SK-N-SH (cell line): ENCODE measurements at regions not wholly inside any gene's neighbourhood (a gene's known extent, or its start where the extent isn't known, plus 50 kb on each side); places are given as distances from the start of the nearest gene placed in this dataset.

Experiments
- CTCF ChIA-PET: fragments of 300-600, 350-600 bp; formaldehyde crosslinking; extraction: SDS; loops from one replicate; lab custom pipeline; 2021; lab: Yijun Ruan, JAX
- POLR2A ChIA-PET: fragments of 350-600 bp; sonication (Branson Sonifier 250); formaldehyde crosslinking; extraction: SDS; loops from one replicate; lab custom pipeline; 2020; ENCODE audit warnings: antibody characterized with exemption, inconsistent platforms; lab: Yijun Ruan, JAX
- DNase-seq: peaks from one replicate; pipeline ENCODE4 v3.0.0; 2012
- H2AFZ ChIP-seq: fragments of 200-600 bp; sonication (generic); 2 replicates; pipeline ENCODE4 v1.8.1; 2016; ENCODE audit warnings: antibody characterized with exemption, mild to moderate bottlenecking, low read depth
- H3F3A ChIP-seq: fragments of 200-600 bp; sonication (generic); replicated peaks from 2 replicates; pipeline ENCODE3; 2016; ENCODE audit warnings: antibody characterized with exemption, mild to moderate bottlenecking; ENCODE audit not compliant: insufficient read depth
- H3K27ac ChIP-seq, 2 experiments: fragments of 200-500 bp in 1 of 2; fragments of 200-600 bp in 1 of 2; sonication (Bioruptor generic) in 1 of 2; sonication (generic), shearing (Covaris generic) in 1 of 2; 2 replicates each; pipeline versions ENCODE4 v1.5.1 to v1.6.1; 2014 to 2016; ENCODE audit warnings: low read depth in 2 of 2, inconsistent platforms in 1 of 2, low read length in 1 of 2, mild to moderate bottlenecking in 1 of 2, mixed read lengths in 1 of 2
- H3K27me3 ChIP-seq: fragments of 200-600 bp; sonication (generic), shearing (Covaris generic); 2 replicates; pipeline ENCODE4 v1.6.1; 2016; ENCODE audit warnings: mixed run types; ENCODE audit not compliant: insufficient read depth
- H3K36me3 ChIP-seq, 2 experiments: fragments of 200-500 bp in 1 of 2; fragments of 200-600 bp in 1 of 2; sonication (Bioruptor generic) in 1 of 2; sonication (generic) in 1 of 2; replicated peaks in 1 of 2; 2 replicates each; pipeline versions ENCODE3 to v1.5.1; 2014 to 2016; ENCODE audit warnings: low read length in 1 of 2, mild to moderate bottlenecking in 1 of 2; ENCODE audit not compliant: insufficient read depth in 2 of 2, control insufficient read depth in 1 of 2
- H3K4me1 ChIP-seq, 2 experiments: fragments of 200-500 bp in 1 of 2; fragments of 200-600 bp in 1 of 2; sonication (Bioruptor generic) in 1 of 2; sonication (generic), shearing (Covaris generic) in 1 of 2; 2 replicates each; pipeline versions ENCODE4 v1.5.1 to v1.6.1; 2014 to 2016; ENCODE audit warnings: low read depth in 1 of 2, low read length in 1 of 2, mixed run types in 1 of 2; ENCODE audit not compliant: insufficient read depth in 2 of 2, control insufficient read depth in 1 of 2
- H3K4me2 ChIP-seq: fragments of 200-600 bp; sonication (generic), shearing (Covaris generic); 2 replicates; pipeline ENCODE4 v1.6.1; 2017; ENCODE audit warnings: mixed run types
- H3K4me3 ChIP-seq, 2 experiments: fragments of 200-500 bp in 1 of 2; fragments of 200-600 bp in 1 of 2; sonication (Bioruptor generic) in 1 of 2; sonication (generic), shearing (Covaris generic) in 1 of 2; 2 replicates each; pipeline versions ENCODE4 v1.5.1 to v1.8.1; 2014 to 2016; ENCODE audit warnings: low read depth in 2 of 2, inconsistent platforms in 1 of 2, low read length in 1 of 2, mild to moderate bottlenecking in 1 of 2, mixed read lengths in 1 of 2, moderate library complexity in 1 of 2
- H3K79me2 ChIP-seq: fragments of 200-600 bp; sonication (generic); 2 replicates; pipeline ENCODE4 v1.8.1; 2017; ENCODE audit warnings: mild to moderate bottlenecking; ENCODE audit not compliant: insufficient read depth
- H3K9ac ChIP-seq: fragments of 200-600 bp; sonication (generic); 2 replicates; pipeline ENCODE4 v1.6.1; 2017; ENCODE audit warnings: mixed run types
- H3K9me2 ChIP-seq: fragments of 200-600 bp; sonication (generic); 2 replicates; pipeline ENCODE4 v1.6.1; 2017; ENCODE audit warnings: mixed run types
- H3K9me3 ChIP-seq: fragments of 200-600 bp; sonication (generic); 2 replicates; pipeline ENCODE4 v1.6.1; 2017; ENCODE audit warnings: mixed run types, mild to moderate bottlenecking, moderate library complexity
- H4K20me1 ChIP-seq: fragments of 200-600 bp; sonication (generic); 2 replicates; pipeline ENCODE4 v1.6.1; 2017; ENCODE audit warnings: mild to moderate bottlenecking, mixed run types; ENCODE audit not compliant: insufficient read depth
- CHD2 ChIP-seq: fragments of 150-350 bp; IDR thresholded peaks from 2 replicates; pipeline ENCODE4 v1.6.1; 2018; ENCODE audit warnings: low read length; ENCODE audit not compliant: partially characterized antibody
- ELF1 ChIP-seq: IDR thresholded peaks from 2 replicates; pipeline ENCODE4 v1.4.0; 2012
- EP300 ChIP-seq, 2 experiments: IDR thresholded peaks; 2 replicates each; pipeline versions ENCODE4 v1.4.0 to v1.6.1; 2012; ENCODE audit warnings: borderline replicate concordance in 1 of 2, low read depth in 1 of 2, low read length in 1 of 2
- EZH2phosphoT487 ChIP-seq: fragments of 200-600 bp; sonication (generic); IDR thresholded peaks from 2 replicates; pipeline ENCODE4 v1.6.1; 2017; ENCODE audit warnings: low read depth, mixed run types, mild to moderate bottlenecking, antibody characterized with exemption, moderate library complexity, borderline replicate concordance
- FOXM1 ChIP-seq: IDR thresholded peaks from 2 replicates; pipeline ENCODE4 v1.4.0; 2012; ENCODE audit warnings: low read depth, mild to moderate bottlenecking
- GABPA ChIP-seq: IDR thresholded peaks from 2 replicates; pipeline ENCODE4 v1.4.0; 2012; ENCODE audit warnings: low read depth, mild to moderate bottlenecking
- GATA2 ChIP-seq: sonication (generic); formaldehyde crosslinking; IDR thresholded peaks from 2 replicates; pipeline ENCODE4 v1.5.0; 2020; ENCODE audit warnings: mild to moderate bottlenecking, missing genetic modification reagents
- IRF3 ChIP-seq: fragments of 150-350 bp; IDR thresholded peaks from 2 replicates; pipeline ENCODE4 v1.6.1; 2016; ENCODE audit warnings: mild to moderate bottlenecking, low read depth, low read length
- NRF1 ChIP-seq: IDR thresholded peaks from 2 replicates; pipeline ENCODE4 v1.6.1; 2012; ENCODE audit warnings: low read depth, mild to moderate bottlenecking, low read length
- POLR2AphosphoS5 ChIP-seq: IDR thresholded peaks from 2 replicates; pipeline ENCODE4 v1.6.1; 2012; ENCODE audit warnings: low read depth, low read length
- RCOR1 ChIP-seq: fragments of 150-350 bp; IDR thresholded peaks from 2 replicates; pipeline ENCODE4 v1.6.1; 2017; ENCODE audit warnings: antibody characterized with exemption, low read length
- SMC3 ChIP-seq: IDR thresholded peaks from 2 replicates; pipeline ENCODE4 v1.6.1; 2012; ENCODE audit warnings: low read depth, low read length, improper control_type of control experiment
- TEAD4 ChIP-seq: IDR thresholded peaks from 2 replicates; pipeline ENCODE4 v1.4.0; 2012; ENCODE audit warnings: mild to moderate bottlenecking, borderline replicate concordance; ENCODE audit not compliant: insufficient read depth
- USF2 ChIP-seq: fragments of 150-350 bp; IDR thresholded peaks from 2 replicates; pipeline ENCODE4 v1.6.1; 2017; ENCODE audit warnings: antibody characterized with exemption, low read length, low read depth, borderline replicate concordance
- WGBS: methylation state at CpG from one replicate; pipeline ENCODE4 v1.1.6; 2017; ENCODE audit warnings: low lambda C conversion rate; 5-methylcytosine and 5-hydroxymethylcytosine counted together
- TF ChIP-seq, protein P1 (sequence below): IDR thresholded peaks from 2 replicates; pipeline ENCODE4; 2012
- TF ChIP-seq, protein P2 (sequence below): fragments of 200-600 bp; sonication (generic); IDR thresholded peaks from 2 replicates; pipeline ENCODE4 v1.6.1; 2017; ENCODE audit warnings: antibody characterized with exemption, mild to moderate bottlenecking, moderate library complexity

GRCh38 chr11:107215010-107215409 lies 196.7 kb upstream of the GUCY1A2 start:
- Histone ChIP-seq H3K9ac (no peak overlapping the region), H3K4me3 (no peak overlapping the region), H3K27ac (no peak overlapping the region), H3K4me1 (peaks cover 0 to 5% of the 10 kb centered on the region in 2 experiments; a peak in 2 of 4 replicates), H4K20me1 (no peaks in the 10 kb centered on the region), H3K36me3 (no peaks in the 10 kb centered on the region), H3K79me2 (no peaks in the 10 kb centered on the region), H3K9me2 (no peaks in the 10 kb centered on the region), H2AFZ (no peak overlapping the region), H3K9me3 (no peaks in the 10 kb centered on the region), H3K27me3 (no peaks in the 10 kb centered on the region), H3F3A (no peaks in the 10 kb centered on the region), H3K4me2 (no peak overlapping the region)
- TF ChIP-seq, protein P1, sequence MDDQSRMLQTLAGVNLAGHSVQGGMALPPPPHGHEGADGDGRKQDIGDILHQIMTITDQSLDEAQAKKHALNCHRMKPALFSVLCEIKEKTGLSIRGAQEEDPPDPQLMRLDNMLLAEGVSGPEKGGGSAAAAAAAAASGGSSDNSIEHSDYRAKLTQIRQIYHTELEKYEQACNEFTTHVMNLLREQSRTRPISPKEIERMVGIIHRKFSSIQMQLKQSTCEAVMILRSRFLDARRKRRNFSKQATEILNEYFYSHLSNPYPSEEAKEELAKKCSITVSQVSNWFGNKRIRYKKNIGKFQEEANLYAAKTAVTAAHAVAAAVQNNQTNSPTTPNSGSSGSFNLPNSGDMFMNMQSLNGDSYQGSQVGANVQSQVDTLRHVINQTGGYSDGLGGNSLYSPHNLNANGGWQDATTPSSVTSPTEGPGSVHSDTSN = no peak
- no peak for TF ChIP-seq NRF1
- no peak for TF ChIP-seq USF2
- TF ChIP-seq EZH2phosphoT487 = no peak
- TF ChIP-seq IRF3 = no peak
- TF ChIP-seq CHD2 = no peak
- no peak for TF ChIP-seq SMC3
- no peak for TF ChIP-seq TEAD4
- no peak for TF ChIP-seq GATA2 (CRISPR knock-in tag)
- TF ChIP-seq FOXM1 = no peak
- TF ChIP-seq GABPA = no peak
- TF ChIP-seq, protein P2, sequence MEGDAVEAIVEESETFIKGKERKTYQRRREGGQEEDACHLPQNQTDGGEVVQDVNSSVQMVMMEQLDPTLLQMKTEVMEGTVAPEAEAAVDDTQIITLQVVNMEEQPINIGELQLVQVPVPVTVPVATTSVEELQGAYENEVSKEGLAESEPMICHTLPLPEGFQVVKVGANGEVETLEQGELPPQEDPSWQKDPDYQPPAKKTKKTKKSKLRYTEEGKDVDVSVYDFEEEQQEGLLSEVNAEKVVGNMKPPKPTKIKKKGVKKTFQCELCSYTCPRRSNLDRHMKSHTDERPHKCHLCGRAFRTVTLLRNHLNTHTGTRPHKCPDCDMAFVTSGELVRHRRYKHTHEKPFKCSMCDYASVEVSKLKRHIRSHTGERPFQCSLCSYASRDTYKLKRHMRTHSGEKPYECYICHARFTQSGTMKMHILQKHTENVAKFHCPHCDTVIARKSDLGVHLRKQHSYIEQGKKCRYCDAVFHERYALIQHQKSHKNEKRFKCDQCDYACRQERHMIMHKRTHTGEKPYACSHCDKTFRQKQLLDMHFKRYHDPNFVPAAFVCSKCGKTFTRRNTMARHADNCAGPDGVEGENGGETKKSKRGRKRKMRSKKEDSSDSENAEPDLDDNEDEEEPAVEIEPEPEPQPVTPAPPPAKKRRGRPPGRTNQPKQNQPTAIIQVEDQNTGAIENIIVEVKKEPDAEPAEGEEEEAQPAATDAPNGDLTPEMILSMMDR = no peak
- no peak for TF ChIP-seq ELF1
- no peak for TF ChIP-seq EP300 (IDR thresholded peaks at IDR 0.05; ENCODE audit: borderline replicate concordance in 1 of 2, low read depth in 1 of 2, low read length in 1 of 2)
- TF ChIP-seq POLR2AphosphoS5 = no peak
- TF ChIP-seq RCOR1 = no peak
- ChIA-PET POLR2A (no interaction called here), CTCF (no interaction called here)
- no peak for DNase-seq
- 18% methylated on average over 2 of the region's 2 CpGs for WGBS
